ENCODE measurements at regions not wholly inside any gene's neighbourhood (a gene's known extent, or its start where the extent isn't known, plus 50 kb on each side); places are given as distances from the start of the nearest gene placed in this dataset.

GRCh38 chr7:25844102-25844870 is 307.7 kb upstream of the NFE2L3 start:
- Histone ChIP-seq H3K9me3 (ENCODE audit: low read length) (no peaks in the 10 kb centered on the region), H3K27ac (ENCODE audit: low read length) (no peak overlapping the region), H3K4me3 (ENCODE audit: low read length) (no peak overlapping the region), H3K4me2 (ENCODE audit: low read length) (no peak overlapping the region), H3K9me2 (ENCODE audit: insufficient read depth, low read length) (no peaks in the 10 kb centered on the region), H2AFZ (ENCODE audit: low read depth, low read length) (no peak overlapping the region), H4K20me1 (ENCODE audit: insufficient read depth) (no peaks in the 10 kb centered on the region), H3K9ac (ENCODE audit: low read length) (no peak overlapping the region), H3K79me2 (replicated peaks; ENCODE audit: insufficient read depth, low read length) (no peaks in the 10 kb centered on the region), H3F3A (ENCODE audit: insufficient read depth, low read length, poor library complexity, severe bottlenecking) (no peaks in the 10 kb centered on the region), H3K27me3 (ENCODE audit: insufficient read depth, low read depth, low read length) (no peaks in the 10 kb centered on the region), H3K36me3 (ENCODE audit: insufficient read depth, low read length) (no peaks in the 10 kb centered on the region)
- TF ChIP-seq EP300 (conservative IDR thresholded peaks at IDR 0.05; ENCODE audit: poor library complexity, severe bottlenecking) (no peak), POLR2AphosphoS5 (IDR thresholded peaks at IDR 0.05) (no peak), SMC3 (conservative IDR thresholded peaks at IDR 0.05; ENCODE audit: poor library complexity) (no peak), MXI1 (conservative IDR thresholded peaks at IDR 0.05; ENCODE audit: poor library complexity, severe bottlenecking) (no peak), EZH2 (IDR thresholded peaks at IDR 0.05; ENCODE audit: borderline replicate concordance, insufficient read depth, low read length, poor library complexity, severe bottlenecking) (no peak), REST (IDR thresholded peaks at IDR 0.05; ENCODE audit: borderline replicate concordance) (no peak), TAF1 (IDR thresholded peaks at IDR 0.05; ENCODE audit: low read depth) (no peak), CTCF (IDR thresholded peaks at IDR 0.05; ENCODE audit: poor library complexity, severe bottlenecking) (no peak), RAD21 (conservative IDR thresholded peaks at IDR 0.05) (no peak)

- Histone ChIP-seq H3K27ac (ENCODE audit: low read length) (no peak overlapping the region), H3K9me3 (ENCODE audit: low read length) (no peaks in the 10 kb centered on the region), H3K9ac (ENCODE audit: low read length) (no peak overlapping the region), H2AFZ (ENCODE audit: low read depth, low read length) (no peak overlapping the region), H3F3A (ENCODE audit: insufficient read depth, low read length, poor library complexity, severe bottlenecking) (no peaks in the 10 kb centered on the region), H3K27me3 (ENCODE audit: insufficient read depth, low read depth, low read length) (no peaks in the 10 kb centered on the region), H3K79me2 (replicated peaks; ENCODE audit: insufficient read depth, low read length) (no peaks in the 10 kb centered on the region), H3K4me3 (ENCODE audit: low read length) (no peak overlapping the region), H4K20me1 (ENCODE audit: insufficient read depth) (no peaks in the 10 kb centered on the region), H3K4me2 (ENCODE audit: low read length) (no peak overlapping the region), H3K36me3 (ENCODE audit: insufficient read depth, low read length) (no peaks in the 10 kb centered on the region), H3K9me2 (ENCODE audit: insufficient read depth, low read length) (no peaks in the 10 kb centered on the region)
- no peak for TF ChIP-seq REST (IDR thresholded peaks at IDR 0.05; ENCODE audit: borderline replicate concordance)
- TF ChIP-seq MXI1 (conservative IDR thresholded peaks at IDR 0.05; ENCODE audit: poor library complexity, severe bottlenecking), result no peak
- no peak for TF ChIP-seq EZH2 (IDR thresholded peaks at IDR 0.05; ENCODE audit: borderline replicate concordance, insufficient read depth, low read length, poor library complexity, severe bottlenecking)
- no peak for TF ChIP-seq CTCF (IDR thresholded peaks at IDR 0.05; ENCODE audit: poor library complexity, severe bottlenecking)
- no peak for TF ChIP-seq POLR2AphosphoS5 (IDR thresholded peaks at IDR 0.05)
- TF ChIP-seq TAF1 (IDR thresholded peaks at IDR 0.05; ENCODE audit: low read depth), result no peak
- TF ChIP-seq RAD21 (conservative IDR thresholded peaks at IDR 0.05), result no peak
- no peak for TF ChIP-seq EP300 (conservative IDR thresholded peaks at IDR 0.05; ENCODE audit: poor library complexity, severe bottlenecking)
- TF ChIP-seq SMC3 (conservative IDR thresholded peaks at IDR 0.05; ENCODE audit: poor library complexity), result no peak
Measured at GRCh38 chr7:25845464-25845863, 306.5 kb upstream of the NFE2L3 start.

Measured in neural cell (in vitro differentiated cells).